ENCODE measurements at regions not wholly inside any gene's neighbourhood (a gene's known extent, or its start where the extent isn't known, plus 50 kb on each side); places are given as distances from the start of the nearest gene placed in this dataset.

DNA sequence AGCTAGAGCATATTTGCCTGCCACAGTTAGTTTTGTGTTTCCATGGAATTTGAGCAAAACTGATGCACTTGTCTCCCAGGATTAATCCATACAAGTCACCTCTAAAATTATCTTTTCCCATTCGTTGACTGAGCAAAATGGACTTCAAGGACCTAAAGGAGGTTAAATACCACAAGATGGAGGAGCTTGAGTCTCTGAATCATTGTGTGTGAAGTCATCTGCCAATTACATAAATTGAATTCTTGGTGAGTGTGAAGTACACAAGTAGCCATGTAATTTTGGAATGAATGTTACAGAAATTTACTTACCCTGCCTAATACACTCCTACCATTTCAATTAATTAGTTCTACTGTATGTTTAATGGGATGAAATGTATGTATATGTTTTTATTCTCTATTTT lies 501.7 kb upstream of the POT1 start:
- no peak for TF ChIP-seq CTCF (IDR thresholded peaks at IDR 0.05; ENCODE audit: poor library complexity, severe bottlenecking)
- H3K27ac ChIP-seq (ENCODE audit: poor library complexity, severe bottlenecking), result no peak overlapping the region
- no peaks in the 10 kb centered on the region for H3K36me3 ChIP-seq (ENCODE audit: low read depth)
- no peak overlapping the region for H3K4me3 ChIP-seq (ENCODE audit: severe bottlenecking)
- H3K9me3 ChIP-seq (ENCODE audit: severe bottlenecking), result no peaks in the 10 kb centered on the region
- no peak for DNase-seq (ENCODE audit: low spot score)
- no peak for ATAC-seq (ENCODE audit: low read depth)
- no peaks in the 10 kb centered on the region for H3K4me1 ChIP-seq (ENCODE audit: insufficient read depth, poor library complexity, severe bottlenecking)
- H3K27me3 ChIP-seq (ENCODE audit: insufficient read depth, poor library complexity, severe bottlenecking), result no peaks in the 10 kb centered on the region

GRCh38 chr7:125430013-125430412 lies 500.4 kb upstream of the POT1 start:
- no peaks in the 10 kb centered on the region for H3K27me3 ChIP-seq (ENCODE audit: insufficient read depth, poor library complexity, severe bottlenecking)
- no peak for TF ChIP-seq CTCF (IDR thresholded peaks at IDR 0.05; ENCODE audit: poor library complexity, severe bottlenecking)
- no peaks in the 10 kb centered on the region for H3K36me3 ChIP-seq (ENCODE audit: low read depth)
- peaks cover 3% of the 10 kb centered on the region for H3K4me1 ChIP-seq (ENCODE audit: insufficient read depth, poor library complexity, severe bottlenecking)
- no peaks in the 10 kb centered on the region for H3K9me3 ChIP-seq (ENCODE audit: severe bottlenecking)
- H3K27ac ChIP-seq (ENCODE audit: poor library complexity, severe bottlenecking), result no peak overlapping the region
- ATAC-seq (ENCODE audit: low read depth) (no peak), DNase-seq (ENCODE audit: low spot score) (no peak)
- no peak overlapping the region for H3K4me3 ChIP-seq (ENCODE audit: severe bottlenecking)

DNA sequence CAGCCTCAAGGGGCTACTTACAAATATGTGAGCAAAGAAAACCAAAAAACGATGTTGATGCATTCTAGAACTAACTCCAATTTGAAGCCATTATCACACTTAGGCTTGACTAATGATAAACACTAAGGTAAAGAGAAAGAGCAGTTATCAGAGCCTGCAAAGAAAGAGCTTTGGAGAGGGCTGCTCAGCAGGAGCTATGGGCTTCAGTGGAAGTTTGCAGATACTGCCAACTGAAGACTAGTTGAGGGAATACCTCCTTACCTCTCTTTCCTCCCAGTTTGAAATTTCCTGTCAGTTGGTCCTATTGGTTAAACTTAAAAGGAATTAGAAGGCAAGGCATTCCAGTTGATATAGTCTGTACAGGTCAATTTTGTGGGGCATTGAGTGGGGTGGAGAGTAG lies 498.1 kb upstream of the POT1 start:
- Histone ChIP-seq H3K4me3 (ENCODE audit: severe bottlenecking) (no peak overlapping the region), H3K27ac (ENCODE audit: poor library complexity, severe bottlenecking) (no peak overlapping the region), H3K4me1 (ENCODE audit: insufficient read depth, poor library complexity, severe bottlenecking) (peaks cover 21% of the 10 kb centered on the region), H3K27me3 (ENCODE audit: insufficient read depth, poor library complexity, severe bottlenecking) (no peaks in the 10 kb centered on the region), H3K36me3 (ENCODE audit: low read depth) (no peaks in the 10 kb centered on the region), H3K9me3 (ENCODE audit: severe bottlenecking) (no peaks in the 10 kb centered on the region)
- DNase-seq (ENCODE audit: low spot score), result no peak
- no peak for ATAC-seq (ENCODE audit: low read depth)
- no peak for TF ChIP-seq CTCF (IDR thresholded peaks at IDR 0.05; ENCODE audit: poor library complexity, severe bottlenecking)

GRCh38 chr7:125425506-125425905 lies 495.9 kb upstream of the POT1 start:
- peaks cover 21% of the 10 kb centered on the region for H3K4me1 ChIP-seq (ENCODE audit: insufficient read depth, poor library complexity, severe bottlenecking)
- H3K27me3 ChIP-seq (ENCODE audit: insufficient read depth, poor library complexity, severe bottlenecking), result no peaks in the 10 kb centered on the region
- no peak overlapping the region for H3K4me3 ChIP-seq (ENCODE audit: severe bottlenecking)
- no peak for ATAC-seq (ENCODE audit: low read depth)
- no peaks in the 10 kb centered on the region for H3K36me3 ChIP-seq (ENCODE audit: low read depth)
- no peak for DNase-seq (ENCODE audit: low spot score)
- no peak for TF ChIP-seq CTCF (IDR thresholded peaks at IDR 0.05; ENCODE audit: poor library complexity, severe bottlenecking)
- no peaks in the 10 kb centered on the region for H3K9me3 ChIP-seq (ENCODE audit: severe bottlenecking)
- H3K27ac ChIP-seq (ENCODE audit: poor library complexity, severe bottlenecking), result peak overlapping the region; percentile 77

DNA sequence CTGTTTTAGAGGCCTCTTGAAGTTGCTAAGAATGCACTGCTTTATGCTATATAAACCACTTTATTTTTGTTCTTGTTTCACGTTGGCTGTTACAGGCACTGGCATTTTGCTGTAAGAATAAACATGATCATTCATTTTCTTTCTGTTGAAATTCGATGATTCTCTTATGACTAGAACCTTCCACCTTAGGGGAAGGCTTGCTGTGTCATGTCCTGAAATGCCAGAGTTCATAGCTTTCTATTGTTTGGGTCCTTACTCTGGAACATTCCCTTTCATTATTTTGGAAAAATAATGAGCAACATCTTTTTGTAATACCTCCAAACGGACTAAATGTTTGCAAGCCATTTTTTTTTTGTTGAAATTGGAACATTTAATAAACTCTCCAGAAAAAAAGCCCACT lies 495.1 kb upstream of the POT1 start:
- no peak overlapping the region for H3K4me3 ChIP-seq (ENCODE audit: severe bottlenecking)
- H3K36me3 ChIP-seq (ENCODE audit: low read depth), result no peaks in the 10 kb centered on the region
- H3K4me1 ChIP-seq (ENCODE audit: insufficient read depth, poor library complexity, severe bottlenecking), result peaks cover 21% of the 10 kb centered on the region
- no peaks in the 10 kb centered on the region for H3K27me3 ChIP-seq (ENCODE audit: insufficient read depth, poor library complexity, severe bottlenecking)
- DNase-seq (ENCODE audit: low spot score) (no peak), ATAC-seq (ENCODE audit: low read depth) (peak; percentile 80)
- peak overlapping the region; percentile 77 for H3K27ac ChIP-seq (ENCODE audit: poor library complexity, severe bottlenecking)
- TF ChIP-seq CTCF (IDR thresholded peaks at IDR 0.05; ENCODE audit: poor library complexity, severe bottlenecking), result no peak
- no peaks in the 10 kb centered on the region for H3K9me3 ChIP-seq (ENCODE audit: severe bottlenecking)
